Omental fat pad (tissue), 3 donors: ENCODE measurements at regions not wholly inside any gene's neighbourhood (a gene's known extent, or its start where the extent isn't known, plus 50 kb on each side); places are given as distances from the start of the nearest gene placed in this dataset.
A peak's percentile ranks its signal among the peaks of the same experiment; 100 is the strongest.
"Not testable (repeated sequence)": the region's sequence is repeated elsewhere in the genome, so short reads cannot be mapped to it uniquely, and the experiment has no call there.

Experiments used
- ATAC-seq: fragments of 150-250 bp; one replicate; pipeline ENCODE4 v1.9.1; 2016; ENCODE audit warnings: mild to moderate bottlenecking, moderate library complexity; ENCODE audit not compliant: low FRiP score
- DNase-seq: peaks from one replicate; pipeline ENCODE4 v3.0.0-alpha.2; 2019; ENCODE audit warnings: low spot score
- CTCF ChIP-seq, 3 donors: fragments of 450-650 bp; IDR thresholded peaks; one replicate each; pipeline ENCODE4 v1.5.1; 2016 to 2017; ENCODE audit warnings: antibody characterized with exemption in 3 of 3, mild to moderate bottlenecking in 3 of 3, moderate library complexity in 2 of 3

GRCh38 chr4:55008166-55009056 is 117.0 kb downstream of the KDR start:
- TF ChIP-seq CTCF (IDR thresholded peaks at IDR 0.05): no peak
- no peak for ATAC-seq
- DNase-seq: no peak

GRCh38 chr4:55005910-55006309 is 119.5 kb downstream of the KDR start:
- DNase-seq (no peak), ATAC-seq (no peak)
- TF ChIP-seq CTCF (IDR thresholded peaks at IDR 0.05): no peak

- ATAC-seq (peak; percentile 26), DNase-seq (no peak)
- TF ChIP-seq CTCF (IDR thresholded peaks at IDR 0.05): no peak
Observed at GRCh38 chr4:55004831-55005230, 120.6 kb downstream of the KDR start.

GRCh38 chr4:55002431-55002830 is 123.0 kb downstream of the KDR start:
- no peak for TF ChIP-seq CTCF (IDR thresholded peaks at IDR 0.05)
- DNase-seq: no peak
- no peak for ATAC-seq

GRCh38 chr4:55001538-55001937 is 123.9 kb downstream of the KDR start:
- DNase-seq (no peak), ATAC-seq (no peak)
- no peak for TF ChIP-seq CTCF (IDR thresholded peaks at IDR 0.05)

- no peak for DNase-seq
- TF ChIP-seq CTCF (IDR thresholded peaks at IDR 0.05): peak in 1 of 3 donors; percentile 33
- peak; percentile 75 for ATAC-seq
Observed at GRCh38 chr4:54999003-54999402, 126.4 kb downstream of the KDR start.

GRCh38 chr4:54993473-54994026 is 131.8 kb downstream of the KDR start:
- DNase-seq, ATAC-seq: not testable (repeated sequence)
